Ishikawa (cell line): ENCODE measurements at regions not wholly inside any gene's neighbourhood (a gene's known extent, or its start where the extent isn't known, plus 50 kb on each side); places are given as distances from the start of the nearest gene placed in this dataset.

Source experiments
- FOXM1 ChIP-seq: IDR thresholded peaks from 2 replicates; pipeline ENCODE4 v1.6.1; 2012; ENCODE audit warnings: low read depth, borderline replicate concordance
- RAD21 ChIP-seq: IDR thresholded peaks from 2 replicates; pipeline ENCODE4 v1.6.1; 2012; ENCODE audit warnings: low read depth
- REST ChIP-seq: IDR thresholded peaks from 2 replicates; pipeline ENCODE4 v1.6.1; 2012; ENCODE audit warnings: low read depth, mild to moderate bottlenecking
- TAF1 ChIP-seq: IDR thresholded peaks from 2 replicates; pipeline ENCODE4 v1.6.1; 2012; ENCODE audit warnings: low read depth, mild to moderate bottlenecking
- TEAD4 ChIP-seq: IDR thresholded peaks from 2 replicates; pipeline ENCODE4 v1.6.1; 2012
- TF ChIP-seq, protein P1 (sequence below): IDR thresholded peaks from 2 replicates; pipeline ENCODE4 v1.6.1; 2012

DNA sequence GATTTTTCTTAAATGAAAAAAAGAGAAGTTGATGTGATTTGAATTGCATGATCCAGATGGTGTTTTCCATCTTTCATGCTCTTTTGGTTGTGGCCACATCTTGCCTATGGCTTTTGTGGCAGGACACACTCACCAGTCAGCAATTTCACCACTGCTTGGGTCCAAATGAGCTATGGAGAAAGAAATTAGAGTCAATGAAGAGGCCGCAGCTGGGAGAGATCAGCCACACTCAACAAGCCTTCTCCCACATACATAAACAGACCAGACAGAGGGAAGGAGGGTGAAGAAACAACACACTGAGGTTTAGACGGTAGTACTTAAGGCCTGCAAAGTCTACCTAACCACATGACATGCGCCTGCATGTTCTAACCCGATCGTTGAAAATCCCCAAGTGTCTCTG is 110.7 kb upstream of the CDIN1 start:
- no peak for TF ChIP-seq RAD21
- no peak for TF ChIP-seq TEAD4
- TF ChIP-seq, protein P1, sequence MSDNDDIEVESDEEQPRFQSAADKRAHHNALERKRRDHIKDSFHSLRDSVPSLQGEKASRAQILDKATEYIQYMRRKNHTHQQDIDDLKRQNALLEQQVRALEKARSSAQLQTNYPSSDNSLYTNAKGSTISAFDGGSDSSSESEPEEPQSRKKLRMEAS = no peak
- no peak for TF ChIP-seq REST
- no peak for TF ChIP-seq TAF1
- TF ChIP-seq FOXM1 = no peak
